ENCODE measurements at regions not wholly inside any gene's neighbourhood (a gene's known extent, or its start where the extent isn't known, plus 50 kb on each side); places are given as distances from the start of the nearest gene placed in this dataset.
"Not testable (repeated sequence)": the region's sequence is repeated elsewhere in the genome, so short reads cannot be mapped to it uniquely, and the experiment has no call there.

- intact Hi-C loops (cut with DNase I) = no loop called here
Observed at GRCh38 chr3:4241595-4242170, 61.5 kb upstream of the SETMAR start.

GRCh38 chr3:4245671-4246070, 57.5 kb upstream of the SETMAR start:
- Histone ChIP-seq H3K27me3 (no peaks in the 10 kb centered on the region), H3K27ac (no peak overlapping the region), H3K36me3 (no peaks in the 10 kb centered on the region), H3K9me3 (no peaks in the 10 kb centered on the region), H3K4me3 (no peak overlapping the region), H3K4me1 (no peaks in the 10 kb centered on the region)
- WGBS, 2 donors = 40 to 92% methylated on average over 1 to 2 of the region's 9 CpGs
- intact Hi-C loops (cut with DNase I) = no loop called here
- DNase-seq = no peak
- TF ChIP-seq CTCF (IDR thresholded peaks at IDR 0.05) = no peak
- no peak for TF ChIP-seq POLR2A (IDR thresholded peaks at IDR 0.05)

More at GRCh38 chr3:4241595-4242170, 61.5 kb upstream of the SETMAR start:
- H3K27ac ChIP-seq = no peak overlapping the region
- WGBS, 2 donors = 76 to 78% methylated on average over 8 of the region's 8 CpGs
- no peak overlapping the region for H3K4me3 ChIP-seq
- H3K27me3 ChIP-seq = no peaks in the 10 kb centered on the region
- no peaks in the 10 kb centered on the region for H3K9me3 ChIP-seq
- H3K4me1 ChIP-seq = no peaks in the 10 kb centered on the region
- no peak for DNase-seq
- H3K36me3 ChIP-seq = no peaks in the 10 kb centered on the region
- TF ChIP-seq POLR2A (IDR thresholded peaks at IDR 0.05) (no peak), CTCF (IDR thresholded peaks at IDR 0.05) (no peak)

- no peaks in the 10 kb centered on the region for H3K27me3 ChIP-seq
Observed at GRCh38 chr3:4247391-4247790, 55.8 kb upstream of the SETMAR start.

GRCh38 chr3:4250064-4250463, 53.1 kb upstream of the SETMAR start:
- Histone ChIP-seq H3K4me3 (no peak overlapping the region), H3K27ac (no peak overlapping the region), H3K27me3 (no peaks in the 10 kb centered on the region), H3K36me3 (no peaks in the 10 kb centered on the region), H3K9me3 (no peaks in the 10 kb centered on the region), H3K4me1 (no peaks in the 10 kb centered on the region)
- no peak for DNase-seq
- TF ChIP-seq POLR2A (IDR thresholded peaks at IDR 0.05) (no peak), CTCF (IDR thresholded peaks at IDR 0.05) (no peak)
- 71 to 76% methylated on average over 4 of the region's 4 CpGs for WGBS, 2 donors
- intact Hi-C loops (cut with DNase I) = no loop called here

More at GRCh38 chr3:4247391-4247790, 55.8 kb upstream of the SETMAR start:
- no peak for DNase-seq
- Histone ChIP-seq H3K9me3 (no peaks in the 10 kb centered on the region), H3K4me1 (no peaks in the 10 kb centered on the region), H3K27ac (no peak overlapping the region), H3K4me3 (no peak overlapping the region), H3K36me3 (no peaks in the 10 kb centered on the region)
- intact Hi-C loops (cut with DNase I) = no loop called here
- no peak for TF ChIP-seq CTCF (IDR thresholded peaks at IDR 0.05)
- TF ChIP-seq POLR2A (IDR thresholded peaks at IDR 0.05) = no peak
- 69 to 75% methylated on average over 1 of the region's 1 CpG for WGBS, 2 donors

GRCh38 chr3:4251412-4251811, 51.8 kb upstream of the SETMAR start:
- H3K9me3 ChIP-seq = no peaks in the 10 kb centered on the region
- no peaks in the 10 kb centered on the region for H3K27me3 ChIP-seq
- TF ChIP-seq CTCF (IDR thresholded peaks at IDR 0.05) (no peak), POLR2A (IDR thresholded peaks at IDR 0.05) (no peak)
- H3K27ac ChIP-seq = no peak overlapping the region
- H3K4me1 ChIP-seq = no peaks in the 10 kb centered on the region
- H3K36me3 ChIP-seq = no peaks in the 10 kb centered on the region
- DNase-seq = no peak
- H3K4me3 ChIP-seq = no peak overlapping the region
- intact Hi-C loops (cut with DNase I) = no loop called here

GRCh38 chr3:4253072-4253832, 49.9 kb upstream of the SETMAR start:
- H3K4me1 ChIP-seq; H3K27ac ChIP-seq; H3K27me3 ChIP-seq; intact Hi-C loops (cut with DNase I); H3K36me3 ChIP-seq; H3K4me3 ChIP-seq; H3K9me3 ChIP-seq; DNase-seq: not testable (repeated sequence)
- 86 to 87% methylated on average over 16 to 18 of the region's 26 CpGs for WGBS, 2 donors

Data from esophagus squamous epithelium (tissue), 5 donors.